HG03066 (cell line): ENCODE measurements at regions not wholly inside any gene's neighbourhood (a gene's known extent, or its start where the extent isn't known, plus 50 kb on each side); places are given as distances from the start of the nearest gene placed in this dataset.

Experiments used
- ATAC-seq: cut with Tn5 transposase; IDR thresholded peaks from one replicate; pipeline ENCODE4 v1.9.1; 2021; ENCODE audit warnings: low read depth; ENCODE audit not compliant: unreplicated experiment

- ATAC-seq: no peak
Measured at GRCh38 chr2:126990200-126990599, 91.5 kb downstream of the TEX51 start.

GRCh38 chr2:126990605-126991532 is 92.2 kb downstream of the TEX51 start:
- no peak for ATAC-seq

GRCh38 chr2:126994340-126994777 is 95.7 kb downstream of the TEX51 start:
- no peak for ATAC-seq

- ATAC-seq: no peak
Measured at GRCh38 chr2:126995621-126996377, 97.1 kb downstream of the TEX51 start.

GRCh38 chr2:126996378-126996699 is 97.6 kb downstream of the TEX51 start:
- no peak for ATAC-seq
